SK-N-SH treated with all-trans-retinoic acid at 6 μM for 48 hours (cell line): ENCODE measurements at regions not wholly inside any gene's neighbourhood (a gene's known extent, or its start where the extent isn't known, plus 50 kb on each side); places are given as distances from the start of the nearest gene placed in this dataset.

ENCODE experiments used
- CSDC2 ChIP-seq: fragments of 250-450 bp; sonication (Bioruptor Pico); IDR thresholded peaks from 2 replicates; pipeline ENCODE4 v1.5.0; 2020; ENCODE audit warnings: mild to moderate bottlenecking, moderate library complexity
- ISL1 ChIP-seq: fragments of 250-450 bp; sonication (Bioruptor Pico); IDR thresholded peaks from 2 replicates; pipeline ENCODE4 v2.1.2; 2022; ENCODE audit warnings: mild to moderate bottlenecking, moderate library complexity
- OSR1 ChIP-seq: fragments of 250-450 bp; sonication (Bioruptor Pico); IDR thresholded peaks from 2 replicates; pipeline ENCODE4 v1.8.0; 2022; ENCODE audit warnings: moderate library complexity, mild to moderate bottlenecking, inconsistent platforms
- PPARA ChIP-seq: fragments of 250-450 bp; sonication (Bioruptor Pico); IDR thresholded peaks from 2 replicates; pipeline ENCODE4 v1.5.0; 2020; ENCODE audit warnings: mild to moderate bottlenecking, borderline replicate concordance
- RARB ChIP-seq: fragments of 250-450 bp; sonication (Bioruptor Pico); IDR thresholded peaks from 2 replicates; pipeline ENCODE4 v1.8.0; 2021; ENCODE audit warnings: mild to moderate bottlenecking, moderate library complexity
- ZFP30 ChIP-seq: fragments of 450-650 bp; formaldehyde crosslinking; IDR thresholded peaks from 2 replicates; pipeline ENCODE4 v1.5.0; 2022; ENCODE audit warnings: mild to moderate bottlenecking, moderate library complexity
- ZNF565 ChIP-seq: fragments of 450-650 bp; formaldehyde crosslinking; conservative IDR thresholded peaks from 2 replicates; pipeline ENCODE4 v1.5.0; 2020; ENCODE audit warnings: low read depth, mild to moderate bottlenecking, moderate library complexity
- ZNF70 ChIP-seq: fragments of 450-650 bp; formaldehyde crosslinking; IDR thresholded peaks from 2 replicates; pipeline ENCODE4 v1.5.0; 2020; ENCODE audit warnings: mild to moderate bottlenecking, moderate library complexity
- TF ChIP-seq, protein P1 (sequence below): fragments of 250-450 bp; sonication (Bioruptor Pico); IDR thresholded peaks from 2 replicates; pipeline ENCODE4 v1.5.1; 2020; ENCODE audit warnings: low read depth, mild to moderate bottlenecking, moderate library complexity
- TF ChIP-seq, protein P2 (sequence below): fragments of 250-450 bp; sonication (Bioruptor Pico); IDR thresholded peaks from 2 replicates; pipeline ENCODE4 v1.8.0; 2020; ENCODE audit warnings: mild to moderate bottlenecking, moderate library complexity, borderline replicate concordance
- TF ChIP-seq, protein P3 (sequence below): fragments of 250-450 bp; sonication (Bioruptor Pico); IDR thresholded peaks from 2 replicates; pipeline ENCODE4 v1.5.0; 2020; ENCODE audit warnings: mild to moderate bottlenecking, moderate library complexity

DNA sequence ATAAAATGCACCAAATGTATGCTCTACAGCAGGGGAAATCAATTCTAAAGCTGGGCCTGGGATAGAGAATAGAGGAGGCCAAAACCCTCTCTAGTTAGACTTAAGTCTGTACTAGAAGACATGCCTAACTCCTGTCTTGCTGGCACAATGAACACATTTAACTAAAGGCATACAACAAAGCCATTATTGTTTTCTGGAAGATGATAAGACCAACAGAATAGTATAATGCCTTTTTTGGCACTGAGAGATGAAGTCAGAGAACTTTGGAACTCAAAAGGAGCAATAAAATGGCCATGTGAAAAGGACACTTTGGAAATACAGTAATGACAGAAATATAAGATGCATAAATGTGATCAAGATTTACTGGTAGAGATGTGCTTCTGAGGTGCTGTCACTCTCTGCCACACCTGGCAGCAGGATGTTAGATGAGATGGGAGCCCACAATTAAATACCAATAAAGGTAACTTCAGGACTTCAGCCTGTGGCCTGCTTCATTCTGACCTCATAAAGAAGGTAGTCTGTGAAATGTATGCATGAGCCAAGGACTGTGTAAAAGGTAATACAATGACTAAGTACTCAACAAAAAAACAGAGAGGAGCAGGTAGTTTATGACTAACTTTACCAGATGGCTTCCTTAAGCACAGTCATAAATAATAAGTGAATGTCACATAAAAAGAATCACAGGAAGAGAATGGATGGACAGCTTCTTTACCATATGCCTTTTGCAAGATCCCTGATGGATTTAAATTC, 333.4 kb downstream of the BCKDHB start:
- TF ChIP-seq, protein P1, sequence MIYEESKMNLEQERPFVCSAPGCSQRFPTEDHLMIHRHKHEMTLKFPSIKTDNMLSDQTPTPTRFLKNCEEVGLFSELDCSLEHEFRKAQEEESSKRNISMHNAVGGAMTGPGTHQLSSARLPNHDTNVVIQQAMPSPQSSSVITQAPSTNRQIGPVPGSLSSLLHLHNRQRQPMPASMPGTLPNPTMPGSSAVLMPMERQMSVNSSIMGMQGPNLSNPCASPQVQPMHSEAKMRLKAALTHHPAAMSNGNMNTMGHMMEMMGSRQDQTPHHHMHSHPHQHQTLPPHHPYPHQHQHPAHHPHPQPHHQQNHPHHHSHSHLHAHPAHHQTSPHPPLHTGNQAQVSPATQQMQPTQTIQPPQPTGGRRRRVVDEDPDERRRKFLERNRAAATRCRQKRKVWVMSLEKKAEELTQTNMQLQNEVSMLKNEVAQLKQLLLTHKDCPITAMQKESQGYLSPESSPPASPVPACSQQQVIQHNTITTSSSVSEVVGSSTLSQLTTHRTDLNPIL (CRISPR knock-in tag): no peak
- TF ChIP-seq ISL1 (CRISPR knock-in tag) (no peak), ZFP30 (no peak), CSDC2 (CRISPR knock-in tag) (no peak), RARB (CRISPR knock-in tag) (no peak), PPARA (CRISPR knock-in tag) (no peak), ZNF565 (CRISPR knock-in tag) (no peak), ZNF70 (CRISPR knock-in tag) (no peak), OSR1 (CRISPR knock-in tag) (no peak)
- TF ChIP-seq, protein P2, sequence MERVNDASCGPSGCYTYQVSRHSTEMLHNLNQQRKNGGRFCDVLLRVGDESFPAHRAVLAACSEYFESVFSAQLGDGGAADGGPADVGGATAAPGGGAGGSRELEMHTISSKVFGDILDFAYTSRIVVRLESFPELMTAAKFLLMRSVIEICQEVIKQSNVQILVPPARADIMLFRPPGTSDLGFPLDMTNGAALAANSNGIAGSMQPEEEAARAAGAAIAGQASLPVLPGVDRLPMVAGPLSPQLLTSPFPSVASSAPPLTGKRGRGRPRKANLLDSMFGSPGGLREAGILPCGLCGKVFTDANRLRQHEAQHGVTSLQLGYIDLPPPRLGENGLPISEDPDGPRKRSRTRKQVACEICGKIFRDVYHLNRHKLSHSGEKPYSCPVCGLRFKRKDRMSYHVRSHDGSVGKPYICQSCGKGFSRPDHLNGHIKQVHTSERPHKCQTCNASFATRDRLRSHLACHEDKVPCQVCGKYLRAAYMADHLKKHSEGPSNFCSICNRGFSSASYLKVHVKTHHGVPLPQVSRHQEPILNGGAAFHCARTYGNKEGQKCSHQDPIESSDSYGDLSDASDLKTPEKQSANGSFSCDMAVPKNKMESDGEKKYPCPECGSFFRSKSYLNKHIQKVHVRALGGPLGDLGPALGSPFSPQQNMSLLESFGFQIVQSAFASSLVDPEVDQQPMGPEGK (CRISPR knock-in tag): no peak
- TF ChIP-seq, protein P3, sequence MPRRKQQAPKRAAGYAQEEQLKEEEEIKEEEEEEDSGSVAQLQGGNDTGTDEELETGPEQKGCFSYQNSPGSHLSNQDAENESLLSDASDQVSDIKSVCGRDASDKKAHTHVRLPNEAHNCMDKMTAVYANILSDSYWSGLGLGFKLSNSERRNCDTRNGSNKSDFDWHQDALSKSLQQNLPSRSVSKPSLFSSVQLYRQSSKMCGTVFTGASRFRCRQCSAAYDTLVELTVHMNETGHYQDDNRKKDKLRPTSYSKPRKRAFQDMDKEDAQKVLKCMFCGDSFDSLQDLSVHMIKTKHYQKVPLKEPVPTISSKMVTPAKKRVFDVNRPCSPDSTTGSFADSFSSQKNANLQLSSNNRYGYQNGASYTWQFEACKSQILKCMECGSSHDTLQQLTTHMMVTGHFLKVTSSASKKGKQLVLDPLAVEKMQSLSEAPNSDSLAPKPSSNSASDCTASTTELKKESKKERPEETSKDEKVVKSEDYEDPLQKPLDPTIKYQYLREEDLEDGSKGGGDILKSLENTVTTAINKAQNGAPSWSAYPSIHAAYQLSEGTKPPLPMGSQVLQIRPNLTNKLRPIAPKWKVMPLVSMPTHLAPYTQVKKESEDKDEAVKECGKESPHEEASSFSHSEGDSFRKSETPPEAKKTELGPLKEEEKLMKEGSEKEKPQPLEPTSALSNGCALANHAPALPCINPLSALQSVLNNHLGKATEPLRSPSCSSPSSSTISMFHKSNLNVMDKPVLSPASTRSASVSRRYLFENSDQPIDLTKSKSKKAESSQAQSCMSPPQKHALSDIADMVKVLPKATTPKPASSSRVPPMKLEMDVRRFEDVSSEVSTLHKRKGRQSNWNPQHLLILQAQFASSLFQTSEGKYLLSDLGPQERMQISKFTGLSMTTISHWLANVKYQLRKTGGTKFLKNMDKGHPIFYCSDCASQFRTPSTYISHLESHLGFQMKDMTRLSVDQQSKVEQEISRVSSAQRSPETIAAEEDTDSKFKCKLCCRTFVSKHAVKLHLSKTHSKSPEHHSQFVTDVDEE: no peak
